GM12878 (cell line): ENCODE measurements at regions not wholly inside any gene's neighbourhood (a gene's known extent, or its start where the extent isn't known, plus 50 kb on each side); places are given as distances from the start of the nearest gene placed in this dataset.

Experiments
- ATAC-seq: fragments of 200-7000 bp; cut with Tn5 transposase; 3 replicates; pipeline ENCODE4 v1.9.1; 2020; ENCODE audit warnings: mild to moderate bottlenecking, moderate library complexity
- BruUV-seq: library from RNA; stranded (reverse); fragments of 400-500 nt; replicated peaks from 2 replicates; lab custom pipeline; 2021; lab: Mats Ljungman, UMichigan
- CTCF ChIA-PET: fragments of 300-600 bp; sonication (Branson Sonifier 250); formaldehyde crosslinking; extraction: SDS; loops from one replicate; lab custom pipeline; 2021; ENCODE audit warnings: inconsistent platforms; lab: Yijun Ruan, JAX
- POLR2A ChIA-PET: fragments of 350-600 bp; formaldehyde crosslinking; extraction: SDS; loops from one replicate; lab custom pipeline; 2021; ENCODE audit warnings: inconsistent platforms; lab: Charles Lee
- RAD21 ChIA-PET: fragments of 300-600 bp; sonication (Branson Sonifier 250); formaldehyde crosslinking; loops from one replicate; lab custom pipeline; 2023; ENCODE audit warnings: antibody characterized with exemption; ENCODE audit not compliant: unreplicated experiment; lab: Charles Lee
- SMC1A ChIA-PET: fragments of 300-600 bp; sonication (Branson Sonifier 250); formaldehyde crosslinking; loops from one replicate; lab custom pipeline; 2023; ENCODE audit not compliant: unreplicated experiment, uncharacterized antibody; lab: Charles Lee
- DNase-seq: peaks from one replicate; pipeline ENCODE4 v3.0.0-alpha.2; 2011; ENCODE audit warnings: low read depth, low spot score
- FAIRE-seq: peaks from 3 replicates; lab custom pipeline; 2011; peaks lifted over from hg19 to GRCh38; lab: Jason Lieb, UNC
- H2AFZ ChIP-seq: 2 replicates; pipeline ENCODE4 v1.6.0; 2011; ENCODE audit warnings: low read depth, low read length, control low read depth; ENCODE audit not compliant: control insufficient read depth
- H3K27ac ChIP-seq: 2 replicates; pipeline ENCODE4 v1.5.1; 2011; ENCODE audit warnings: control low read depth; ENCODE audit not compliant: control insufficient read depth, insufficient read depth
- H3K27me3 ChIP-seq, 2 experiments: replicated peaks in 1 of 2; 2 replicates each; pipeline versions ENCODE4 v1.6.0 to v1.6.1; 2011; ENCODE audit warnings: low read length in 1 of 2; ENCODE audit not compliant: control insufficient read depth in 2 of 2, insufficient read depth in 2 of 2
- H3K36me3 ChIP-seq, 2 experiments: 2 replicates each; pipeline ENCODE4 v1.5.1; 2011; ENCODE audit warnings: low read length in 1 of 2; ENCODE audit not compliant: control insufficient read depth in 2 of 2, insufficient read depth in 2 of 2
- H3K4me1 ChIP-seq: 2 replicates; pipeline ENCODE4 v1.6.1; 2011; ENCODE audit warnings: mild to moderate bottlenecking, low read length, moderate library complexity, mixed read lengths; ENCODE audit not compliant: control insufficient read depth, insufficient read depth
- H3K4me2 ChIP-seq: 2 replicates; pipeline ENCODE4 v1.6.0; 2011; ENCODE audit warnings: control low read depth; ENCODE audit not compliant: control insufficient read depth, insufficient read depth
- H3K4me3 ChIP-seq: fragments of 200-600 bp; sonication (generic); 2 replicates; pipeline ENCODE4 v1.5.1; 2016
- H3K79me2 ChIP-seq: 2 replicates; pipeline ENCODE4 v1.6.0; 2011; ENCODE audit warnings: low read length; ENCODE audit not compliant: control insufficient read depth, insufficient read depth
- H3K9ac ChIP-seq: 2 replicates; pipeline ENCODE4 v1.8.0; 2011; ENCODE audit warnings: low read length, control low read depth, mixed read lengths; ENCODE audit not compliant: control insufficient read depth, insufficient read depth
- H3K9me3 ChIP-seq: replicated peaks from 3 replicates; pipeline ENCODE4 v1.5.1; 2011; ENCODE audit warnings: mild to moderate bottlenecking, low read length; ENCODE audit not compliant: control insufficient read depth, insufficient read depth
- H4K20me1 ChIP-seq: 2 replicates; pipeline ENCODE4 v1.6.0; 2011; ENCODE audit not compliant: control insufficient read depth, insufficient read depth
- ATF7 ChIP-seq: fragments of 450-650 bp; IDR thresholded peaks from 2 replicates; pipeline ENCODE4 v1.6.1; 2016; ENCODE audit warnings: low read depth, mild to moderate bottlenecking
- CHD1 ChIP-seq: IDR thresholded peaks from 2 replicates; pipeline ENCODE4 v1.6.1; 2012; ENCODE audit warnings: low read depth, low read length, improper control_type of control experiment
- IRF4 ChIP-seq: IDR thresholded peaks from 2 replicates; pipeline ENCODE4 v1.6.1; 2011; ENCODE audit warnings: low read depth, low read length
- RELA ChIP-seq: fragments of 450-650 bp; IDR thresholded peaks from 2 replicates; pipeline ENCODE4 v1.8.0; 2014; ENCODE audit warnings: borderline replicate concordance; ENCODE audit not compliant: partially characterized antibody
- SMAD1 ChIP-seq: fragments of 450-650 bp; IDR thresholded peaks from 2 replicates; pipeline ENCODE4 v1.6.1; 2018; ENCODE audit warnings: mild to moderate bottlenecking, low read depth; ENCODE audit not compliant: partially characterized antibody
- SP1 ChIP-seq: IDR thresholded peaks from one replicate; pipeline ENCODE4 v1.6.1; 2011; ENCODE audit warnings: low read depth, low read length
- SPI1 ChIP-seq: IDR thresholded peaks from 2 replicates; pipeline ENCODE4 v1.6.1; 2011; ENCODE audit warnings: low read depth, mild to moderate bottlenecking, low read length, moderate library complexity, borderline replicate concordance; ENCODE audit not compliant: insufficient read depth
- ZBED1 ChIP-seq: IDR thresholded peaks from 2 replicates; pipeline ENCODE4 v1.6.1; 2016; ENCODE audit warnings: borderline replicate concordance
- ZNF217 ChIP-seq: fragments of 450-650 bp; IDR thresholded peaks from 2 replicates; pipeline ENCODE4 v1.6.1; 2017; ENCODE audit warnings: antibody characterized with exemption, mild to moderate bottlenecking
- WGBS: methylation state at CpG from one replicate; pipeline ENCODE4 v1.1.6; 2016; ENCODE audit warnings: low lambda C conversion rate; ENCODE audit not compliant: insufficient replicate concordance, insufficient coverage; ENCODE audit errors: missing lambda C conversion rate; 5-methylcytosine and 5-hydroxymethylcytosine counted together
- in situ Hi-C: fragments of 300-500 bp; cut with MboI; formaldehyde crosslinking; loops from 9 replicates; pipeline ENCODE4 v1.14.3; 2018; ENCODE audit warnings: mixed read lengths
- intact Hi-C: fragments of 100-400 bp; cut with micrococcal nuclease; formaldehyde crosslinking; loops from one replicate; pipeline ENCODE4 v1.14.2; 2022; ENCODE audit not compliant: unreplicated experiment
- TF ChIP-seq, protein P1 (sequence below): IDR thresholded peaks from 2 replicates; pipeline ENCODE4 v1.6.1; 2012; ENCODE audit warnings: low read depth, low read length, improper control_type of control experiment
- TF ChIP-seq, protein P2 (sequence below): IDR thresholded peaks from 2 replicates; pipeline ENCODE4 v1.6.1; 2012; ENCODE audit warnings: low read depth, low read length, improper control_type of control experiment

DNA sequence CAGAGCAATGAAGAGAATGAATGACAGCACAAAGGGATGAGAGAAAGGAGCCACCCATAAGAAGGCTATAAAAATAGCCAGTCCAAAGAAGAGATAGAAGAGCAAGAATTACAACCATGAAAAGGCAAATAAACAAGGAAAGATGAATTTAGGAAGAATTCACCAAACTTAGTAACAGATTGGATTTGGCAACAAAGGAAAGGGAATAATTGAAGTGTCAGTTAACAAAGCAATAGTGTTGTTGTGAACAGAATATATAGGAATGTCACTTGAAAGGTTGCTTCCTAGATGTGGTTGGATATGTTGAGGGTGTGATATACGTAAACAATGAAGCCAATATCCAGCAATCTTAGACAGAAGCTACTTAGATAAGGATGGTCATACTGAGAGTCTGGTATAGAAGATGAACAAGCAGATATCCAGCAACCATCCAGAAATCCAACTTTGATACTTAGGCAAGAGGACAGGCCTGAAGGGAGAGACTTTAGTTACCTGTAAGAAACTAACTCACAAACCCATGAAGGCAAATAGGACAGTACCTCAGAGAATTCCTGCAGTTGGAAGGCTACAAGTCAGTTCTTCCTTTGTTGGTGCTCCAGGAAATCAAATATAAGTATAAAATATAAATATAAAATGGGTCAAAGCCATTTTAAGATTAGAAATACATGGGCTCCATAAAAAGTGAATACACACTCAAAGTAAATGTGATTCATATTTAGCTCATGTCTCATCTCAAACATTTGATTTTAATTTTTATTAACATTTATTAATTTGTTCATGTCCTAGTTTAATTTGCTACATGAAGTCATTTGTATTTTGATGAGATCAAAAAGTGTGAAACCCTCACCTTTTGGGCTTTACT, 106.5 kb downstream of the HFE start:
- TF ChIP-seq, protein P1, sequence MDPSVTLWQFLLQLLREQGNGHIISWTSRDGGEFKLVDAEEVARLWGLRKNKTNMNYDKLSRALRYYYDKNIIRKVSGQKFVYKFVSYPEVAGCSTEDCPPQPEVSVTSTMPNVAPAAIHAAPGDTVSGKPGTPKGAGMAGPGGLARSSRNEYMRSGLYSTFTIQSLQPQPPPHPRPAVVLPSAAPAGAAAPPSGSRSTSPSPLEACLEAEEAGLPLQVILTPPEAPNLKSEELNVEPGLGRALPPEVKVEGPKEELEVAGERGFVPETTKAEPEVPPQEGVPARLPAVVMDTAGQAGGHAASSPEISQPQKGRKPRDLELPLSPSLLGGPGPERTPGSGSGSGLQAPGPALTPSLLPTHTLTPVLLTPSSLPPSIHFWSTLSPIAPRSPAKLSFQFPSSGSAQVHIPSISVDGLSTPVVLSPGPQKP = no peak
- TF ChIP-seq SP1 = no peak
- TF ChIP-seq SPI1 = no peak
- TF ChIP-seq ZNF217 = no peak
- TF ChIP-seq IRF4 = no peak
- TF ChIP-seq ATF7 = no peak
- TF ChIP-seq CHD1 = no peak
- TF ChIP-seq, protein P2, sequence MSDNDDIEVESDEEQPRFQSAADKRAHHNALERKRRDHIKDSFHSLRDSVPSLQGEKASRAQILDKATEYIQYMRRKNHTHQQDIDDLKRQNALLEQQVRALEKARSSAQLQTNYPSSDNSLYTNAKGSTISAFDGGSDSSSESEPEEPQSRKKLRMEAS = no peak
- no peak for TF ChIP-seq RELA
- no peak for TF ChIP-seq ZBED1
- TF ChIP-seq SMAD1 = no peak
- SMC1A ChIA-PET = interaction anchor here (0.7 to 5.2 kb wide), 11 partner anchors 11 to 1644 kb away, joined by 3 to 32 read pairs (median 3); a partner anchor contains a TSS
- Histone ChIP-seq H3K9me3 (no peaks in the 10 kb centered on the region), H3K9ac (peak overlapping the region; percentile 32; the same call in 1 of the 2 replicates), H3K79me2 (peaks cover 38% of the 10 kb centered on the region), H2AFZ (0 out of 2 replicates have a peak overlapping the region, but pooled peaks have one; percentile 6), H3K27ac (peak overlapping the region; percentile 80), H3K4me2 (peak overlapping the region; percentile 87), H3K36me3 (no peaks in the 10 kb centered on the region), H4K20me1 (no peaks in the 10 kb centered on the region; the same call in 1 of the 2 replicates), H3K4me3 (peak overlapping the region; percentile 73), H3K4me1 (no peaks in the 10 kb centered on the region), H3K27me3 (no peaks in the 10 kb centered on the region)
- WGBS = 100% methylated on average over 1 of the region's 1 CpG
- BruUV-seq = no TSS peak
- intact Hi-C loops = no loop called here
- ATAC-seq = no peak
- CTCF ChIA-PET = interaction anchor here (1.2 to 1.9 kb wide), 2 partner anchors 14 to 20 kb away, joined by 3 to 9 read pairs; no protein-coding TSS in a partner anchor
- RAD21 ChIA-PET = interaction anchor here (0.6 to 4.7 kb wide), 7 partner anchors 10 to 35 kb away, joined by 3 to 23 read pairs (median 4); a partner anchor contains a TSS
- in situ Hi-C loops = loop anchor here (10.0 kb wide), 1 partner anchor 1641 kb away; a partner anchor contains a TSS
- POLR2A ChIA-PET = interaction anchor here (0.7 to 8.5 kb wide), 11 partner anchors 7 to 375 kb away, joined by 3 to 109 read pairs (median 5); a partner anchor contains a TSS
- no peak for FAIRE-seq
- DNase-seq = no peak
